HepG2 (cell line): ENCODE measurements at regions not wholly inside any gene's neighbourhood (a gene's known extent, or its start where the extent isn't known, plus 50 kb on each side); places are given as distances from the start of the nearest gene placed in this dataset.

ENCODE experiments used
- ATAC-seq: fragments of 200-7000 bp; cut with Tn5 transposase; 3 replicates; pipeline ENCODE4 v1.9.1; 2020; ENCODE audit warnings: mild to moderate bottlenecking, moderate library complexity
- BruUV-seq: library from RNA; stranded (reverse); fragments of 400-500 nt; replicated peaks from 2 replicates; lab custom pipeline; 2021; lab: Mats Ljungman, UMichigan
- CTCF ChIA-PET: fragments of 300-600 bp; formaldehyde crosslinking; extraction: SDS; loops from one replicate; lab custom pipeline; 2021; ENCODE audit warnings: low total read pairs, inconsistent platforms, low intra/inter-chr PET ratio; lab: Yijun Ruan, JAX
- POLR2A ChIA-PET: fragments of 350-600 bp; sonication (Branson Sonifier 250); formaldehyde crosslinking; loops from one replicate; lab custom pipeline; 2020; ENCODE audit warnings: antibody characterized with exemption, inconsistent platforms; lab: Yijun Ruan, JAX
- DNase-seq: peaks from one replicate; pipeline ENCODE4 v3.0.0-alpha.2; 2015; ENCODE audit warnings: low spot score
- FAIRE-seq: peaks from 3 replicates; lab custom pipeline; 2011; peaks lifted over from hg19 to GRCh38; lab: Jason Lieb, UNC
- H2AFZ ChIP-seq: one replicate; pipeline ENCODE4 v1.6.1; 2011; ENCODE audit warnings: low read length, inconsistent platforms
- H3K27ac ChIP-seq: fragments of 300-600 bp; 3 replicates; pipeline ENCODE4 v1.8.0; 2011; ENCODE audit warnings: mixed run types, mild to moderate bottlenecking, mixed read lengths, low read length, inconsistent platforms; ENCODE audit not compliant: insufficient read depth; ENCODE audit errors: extremely low read length
- H3K27me3 ChIP-seq, 2 experiments: fragments of 200-600 bp in 1 of 2; 2 replicates in 1 of 2; 3 replicates in 1 of 2; pipeline versions ENCODE4 v1.6.0 to v1.8.0; 2011; ENCODE audit warnings: low read length in 2 of 2, mild to moderate bottlenecking in 2 of 2, moderate library complexity in 2 of 2, inconsistent platforms in 1 of 2; ENCODE audit not compliant: insufficient read depth in 2 of 2, control insufficient read depth in 1 of 2
- H3K36me3 ChIP-seq, 2 experiments: fragments of 200-600 bp in 1 of 2; replicated peaks in 1 of 2; 2 replicates in 1 of 2; 3 replicates in 1 of 2; pipeline versions ENCODE4 v1.5.1 to v1.8.0; 2011; ENCODE audit warnings: low read length in 2 of 2, inconsistent platforms in 1 of 2; ENCODE audit not compliant: insufficient read depth in 2 of 2, control insufficient read depth in 1 of 2
- H3K4me1 ChIP-seq: 2 replicates; pipeline ENCODE4 v1.5.1; 2012; ENCODE audit warnings: low read length, inconsistent platforms; ENCODE audit not compliant: insufficient read depth
- H3K4me2 ChIP-seq: 2 replicates; pipeline ENCODE4 v1.6.0; 2011; ENCODE audit warnings: low read depth, low read length, inconsistent platforms
- H3K4me3 ChIP-seq, 3 experiments: fragments of 200-600 bp in 1 of 3; sonication (generic), shearing (Covaris generic) in 1 of 3; replicated peaks in 1 of 3; 2 replicates each; pipeline ENCODE4 v1.5.1; 2011 to 2016; ENCODE audit warnings: low read length in 3 of 3, inconsistent platforms in 2 of 3, low read depth in 2 of 3, mild to moderate bottlenecking in 2 of 3, control low read depth in 1 of 3, mixed read lengths in 1 of 3; ENCODE audit not compliant: insufficient read depth in 1 of 3
- H3K79me2 ChIP-seq: one replicate; pipeline ENCODE4 v1.6.1; 2011; ENCODE audit warnings: low read length, inconsistent platforms; ENCODE audit not compliant: insufficient read depth
- H3K9ac ChIP-seq: 2 replicates; pipeline ENCODE4 v1.6.0; 2011; ENCODE audit warnings: mild to moderate bottlenecking, low read depth, low read length, inconsistent platforms; ENCODE audit not compliant: insufficient read depth
- H3K9me3 ChIP-seq: 2 replicates; pipeline ENCODE4 v1.5.1; 2012; ENCODE audit warnings: mild to moderate bottlenecking, low read length
- H4K20me1 ChIP-seq: 2 replicates; pipeline ENCODE4 v1.6.0; 2011; ENCODE audit warnings: inconsistent platforms, mild to moderate bottlenecking, low read length, moderate library complexity; ENCODE audit not compliant: insufficient read depth
- ATM ChIP-seq: fragments of 450-650 bp; IDR thresholded peaks from 2 replicates; pipeline ENCODE4 v1.7.1; 2017; ENCODE audit warnings: mild to moderate bottlenecking, borderline replicate concordance
- BHLHE40 ChIP-seq: IDR thresholded peaks from 2 replicates; pipeline ENCODE4 v1.6.1; 2011; ENCODE audit warnings: low read length, improper control_type of control experiment
- CCAR2 ChIP-seq: fragments of 200-400 bp; formaldehyde crosslinking; optimal IDR thresholded peaks from 2 replicates; pipeline ENCODE3; 2018; ENCODE audit warnings: low read depth, mild to moderate bottlenecking, low read length, moderate library complexity
- IRF1 ChIP-seq: sonication (generic); formaldehyde crosslinking; IDR thresholded peaks from 2 replicates; pipeline ENCODE4 v1.4.0; 2020; ENCODE audit warnings: low read depth, mild to moderate bottlenecking, missing genetic modification reagents
- KAT8 ChIP-seq: IDR thresholded peaks from 2 replicates; pipeline ENCODE4 v1.6.1; 2016; ENCODE audit warnings: missing genetic modification reagents, missing compliant biosample characterization
- KDM5B ChIP-seq: sonication (generic); formaldehyde crosslinking; IDR thresholded peaks from 2 replicates; pipeline ENCODE4 v1.4.0; 2020; ENCODE audit warnings: missing genetic modification reagents, mild to moderate bottlenecking, borderline replicate concordance
- MXD3 ChIP-seq: IDR thresholded peaks from 2 replicates; pipeline ENCODE4 v1.6.1; 2016; ENCODE audit warnings: mild to moderate bottlenecking, missing biosample characterization, missing genetic modification reagents
- NAIF1 ChIP-seq: sonication (generic); formaldehyde crosslinking; IDR thresholded peaks from 2 replicates; pipeline ENCODE4 v1.5.0; 2020; ENCODE audit warnings: mild to moderate bottlenecking, missing genetic modification reagents, borderline replicate concordance
- NR2C2 ChIP-seq: sonication (generic); formaldehyde crosslinking; IDR thresholded peaks from 2 replicates; pipeline ENCODE4 v1.4.0; 2020; ENCODE audit warnings: missing genetic modification reagents, mild to moderate bottlenecking, moderate library complexity, borderline replicate concordance
- SMAD3 ChIP-seq: sonication (generic); formaldehyde crosslinking; IDR thresholded peaks from 2 replicates; pipeline ENCODE4 v1.4.0; 2020; ENCODE audit warnings: missing genetic modification reagents
- SP1 ChIP-seq, 2 experiments: fragments of 450-650 bp in 1 of 2; sonication (generic) in 1 of 2; formaldehyde crosslinking in 1 of 2; IDR thresholded peaks; 2 replicates each; pipeline versions ENCODE4 v1.4.0 to v1.6.1; 2016 to 2020; ENCODE audit warnings: missing genetic modification reagents in 1 of 2
- TAF1 ChIP-seq: sonication (generic); formaldehyde crosslinking; IDR thresholded peaks from 2 replicates; pipeline ENCODE4 v1.4.0; 2020; ENCODE audit warnings: missing genetic modification reagents
- WIZ ChIP-seq: sonication (generic); formaldehyde crosslinking; IDR thresholded peaks from 2 replicates; pipeline ENCODE4 v1.5.1; 2020; ENCODE audit warnings: mild to moderate bottlenecking, missing genetic modification reagents
- ZFX ChIP-seq: sonication (generic); formaldehyde crosslinking; IDR thresholded peaks from 2 replicates; pipeline ENCODE4 v1.4.0; 2020; ENCODE audit warnings: mild to moderate bottlenecking, low read depth, missing genetic modification reagents, moderate library complexity
- ZKSCAN1 ChIP-seq: fragments of 150-350 bp; IDR thresholded peaks from 2 replicates; pipeline ENCODE4 v1.6.1; 2014; ENCODE audit warnings: low read length
- ZNF138 ChIP-seq: sonication (generic); formaldehyde crosslinking; IDR thresholded peaks from 2 replicates; pipeline ENCODE4 v1.5.0; 2020; ENCODE audit warnings: mild to moderate bottlenecking, low read depth, missing genetic modification reagents
- WGBS: methylation state at CpG from one replicate; pipeline ENCODE4 v1.1.6; 2017; ENCODE audit warnings: low lambda C conversion rate; 5-methylcytosine and 5-hydroxymethylcytosine counted together
- in situ Hi-C: cut with HindIII; loops from 2 replicates; pipeline ENCODE4 v1.10.0; 2017; ENCODE audit warnings: low pct_unique_long_range_greater_than_20kb; ENCODE audit not compliant: extremely low pct_ligation_motif_present
- intact Hi-C: fragments of 100-400 bp; cut with micrococcal nuclease; formaldehyde crosslinking; loops from one replicate; pipeline ENCODE4 v1.10.0; 2022; ENCODE audit not compliant: unreplicated experiment
- TF ChIP-seq, protein P1 (sequence below): sonication (generic); formaldehyde crosslinking; IDR thresholded peaks from 2 replicates; pipeline ENCODE4 v1.5.1; 2020; ENCODE audit warnings: mild to moderate bottlenecking, missing genetic modification reagents, borderline replicate concordance
- TF ChIP-seq, protein P2 (sequence below): sonication (generic); formaldehyde crosslinking; IDR thresholded peaks from 2 replicates; pipeline ENCODE4 v1.4.0; 2020; ENCODE audit warnings: mild to moderate bottlenecking, missing genetic modification reagents

DNA sequence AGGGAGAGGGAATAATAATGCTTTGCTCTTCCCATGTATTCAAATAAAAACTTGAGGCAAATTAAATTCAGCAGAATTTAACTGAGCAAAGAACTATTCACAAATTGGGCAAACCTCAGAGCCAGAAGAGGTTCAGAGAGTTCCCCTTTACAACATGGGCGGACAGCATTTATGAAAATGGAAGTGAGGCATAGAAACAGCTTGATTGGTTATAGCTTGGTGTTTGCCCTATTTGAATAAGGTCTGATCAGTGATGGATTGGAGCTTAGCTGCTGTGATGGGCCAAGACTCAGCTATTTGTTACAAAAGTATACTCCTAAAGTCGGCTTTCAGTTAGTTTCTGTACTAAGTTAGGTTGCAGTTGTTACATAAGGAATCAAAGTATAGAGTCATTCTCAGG is 63.0 kb downstream of the TMEM100 start:
- intact Hi-C loops (no loop called here), in situ Hi-C loops (no loop called here)
- no peaks in the 10 kb centered on the region for H4K20me1 ChIP-seq
- CTCF ChIA-PET, result no interaction called here
- no peaks in the 10 kb centered on the region for H3K36me3 ChIP-seq
- peaks cover 0 to 5% of the 10 kb centered on the region in 2 experiments; a peak in 2 of 5 replicates for H3K27me3 ChIP-seq
- H3K79me2 ChIP-seq, result no peaks in the 10 kb centered on the region
- POLR2A ChIA-PET, result no interaction called here
- no peak for FAIRE-seq
- no TSS peak for BruUV-seq
- H3K9ac ChIP-seq, result no peak overlapping the region
- WGBS, result 56% methylated on average over 2 of the region's 2 CpGs
- H3K4me3 ChIP-seq, result no peak overlapping the region
- H3K27ac ChIP-seq, result no peak overlapping the region
- H3K4me1 ChIP-seq, result no peaks in the 10 kb centered on the region
- H3K9me3 ChIP-seq, result no peaks in the 10 kb centered on the region
- no peak overlapping the region for H2AFZ ChIP-seq
- no peak for DNase-seq
- no peak for ATAC-seq
- TF ChIP-seq TAF1 (no peak), SMAD3 (no peak), CCAR2 (no peak), NAIF1 (CRISPR knock-in tag) (no peak), BHLHE40 (no peak), IRF1 (CRISPR knock-in tag) (no peak), ZFX (CRISPR knock-in tag) (no peak)
- TF ChIP-seq, protein P1, sequence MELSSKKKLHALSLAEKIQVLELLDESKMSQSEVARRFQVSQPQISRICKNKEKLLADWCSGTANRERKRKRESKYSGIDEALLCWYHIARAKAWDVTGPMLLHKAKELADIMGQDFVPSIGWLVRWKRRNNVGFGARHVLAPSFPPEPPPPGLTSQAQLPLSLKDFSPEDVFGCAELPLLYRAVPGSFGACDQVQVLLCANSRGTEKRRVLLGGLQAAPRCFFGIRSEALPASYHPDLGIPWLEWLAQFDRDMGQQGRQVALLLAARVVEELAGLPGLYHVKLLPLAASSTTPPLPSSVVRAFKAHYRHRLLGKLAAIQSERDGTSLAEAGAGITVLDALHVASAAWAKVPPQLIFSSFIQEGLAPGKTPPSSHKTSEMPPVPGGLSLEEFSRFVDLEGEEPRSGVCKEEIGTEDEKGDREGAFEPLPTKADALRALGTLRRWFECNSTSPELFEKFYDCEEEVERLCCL (CRISPR knock-in tag), result no peak
- H3K4me2 ChIP-seq, result no peak overlapping the region

DNA sequence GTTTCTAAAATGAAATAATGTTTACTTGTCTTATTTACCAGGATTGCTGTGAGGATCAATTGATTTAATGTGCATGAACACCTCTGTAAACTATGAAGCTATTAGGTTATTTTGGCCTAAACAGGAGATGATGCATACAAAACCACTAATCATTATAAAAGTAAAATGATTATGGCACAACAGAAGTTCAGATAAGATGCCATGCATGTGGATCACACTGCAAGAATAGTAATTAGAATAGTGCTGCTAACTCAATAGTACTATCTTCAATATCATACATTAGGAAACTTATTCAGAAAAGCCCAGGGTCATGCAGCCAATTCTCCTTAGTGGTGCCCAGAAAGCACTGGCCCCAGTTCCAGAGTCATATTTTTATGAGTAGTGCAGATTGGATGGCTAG is 66.9 kb downstream of the TMEM100 start:
- ChIA-PET CTCF (no interaction called here), POLR2A (no interaction called here)
- Histone ChIP-seq H3K4me2 (no peak overlapping the region), H3K27me3 (no peaks in the 10 kb centered on the region; a peak in 1 of 5 replicates), H3K4me1 (no peaks in the 10 kb centered on the region), H4K20me1 (no peaks in the 10 kb centered on the region), H3K79me2 (no peaks in the 10 kb centered on the region), H3K9ac (no peak overlapping the region), H2AFZ (no peak overlapping the region), H3K9me3 (no peaks in the 10 kb centered on the region), H3K4me3 (no peak overlapping the region), H3K36me3 (no peaks in the 10 kb centered on the region), H3K27ac (no peak overlapping the region)
- DNase-seq (no peak), ATAC-seq (no peak), FAIRE-seq (no peak)
- BruUV-seq, result no TSS peak
- in situ Hi-C loops (no loop called here), intact Hi-C loops (no loop called here)
- TF ChIP-seq WIZ (CRISPR knock-in tag), result no peak
- no peak for TF ChIP-seq KDM5B
- no peak for TF ChIP-seq KAT8 (CRISPR knock-in tag)
- TF ChIP-seq ATM, result no peak
- no peak for TF ChIP-seq ZNF138
- TF ChIP-seq NR2C2 (CRISPR knock-in tag), result no peak
- TF ChIP-seq MXD3 (CRISPR knock-in tag), result no peak
- TF ChIP-seq, protein P2, sequence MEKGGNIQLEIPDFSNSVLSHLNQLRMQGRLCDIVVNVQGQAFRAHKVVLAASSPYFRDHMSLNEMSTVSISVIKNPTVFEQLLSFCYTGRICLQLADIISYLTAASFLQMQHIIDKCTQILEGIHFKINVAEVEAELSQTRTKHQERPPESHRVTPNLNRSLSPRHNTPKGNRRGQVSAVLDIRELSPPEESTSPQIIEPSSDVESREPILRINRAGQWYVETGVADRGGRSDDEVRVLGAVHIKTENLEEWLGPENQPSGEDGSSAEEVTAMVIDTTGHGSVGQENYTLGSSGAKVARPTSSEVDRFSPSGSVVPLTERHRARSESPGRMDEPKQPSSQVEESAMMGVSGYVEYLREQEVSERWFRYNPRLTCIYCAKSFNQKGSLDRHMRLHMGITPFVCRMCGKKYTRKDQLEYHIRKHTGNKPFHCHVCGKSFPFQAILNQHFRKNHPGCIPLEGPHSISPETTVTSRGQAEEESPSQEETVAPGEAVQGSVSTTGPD (CRISPR knock-in tag), result no peak
- no peak for TF ChIP-seq ZKSCAN1
- TF ChIP-seq SP1 (IDR thresholded peaks at IDR 0.05), result no peak
- no peak for TF ChIP-seq SP1 (CRISPR knock-in tag; IDR thresholded peaks at IDR 0.05)
